DMS79 (cell line): ENCODE measurements at regions not wholly inside any gene's neighbourhood (a gene's known extent, or its start where the extent isn't known, plus 50 kb on each side); places are given as distances from the start of the nearest gene placed in this dataset.

Experiments used
- DNase-seq: peaks from one replicate; lab custom pipeline; 2025; lab: John Stamatoyannopoulos, UW

DNA sequence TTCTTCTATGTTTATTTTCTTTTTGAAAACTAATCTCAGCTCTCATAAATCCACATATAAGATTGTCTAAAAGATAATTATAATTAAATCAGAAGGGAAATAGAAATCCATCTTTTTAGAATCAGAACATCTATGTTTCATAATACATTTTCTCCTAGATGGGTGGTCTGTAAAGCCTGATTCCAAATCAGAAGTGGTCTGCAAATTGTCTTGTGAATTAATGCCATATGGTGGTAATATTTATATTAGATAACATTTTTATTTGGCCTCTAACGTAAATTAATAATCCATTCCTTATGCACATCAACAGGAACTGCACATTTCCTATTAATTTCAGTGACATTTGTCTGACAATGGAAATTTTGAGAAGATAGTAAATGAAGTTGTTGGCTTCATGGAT, 52.8 kb upstream of the TBC1D5 start:
- DNase-seq, result no peak

- DNase-seq, result no peak
Observed at GRCh38 chr3:17793542-17794195, 51.2 kb upstream of the TBC1D5 start.
